Endothelial cell of umbilical vein (primary cell): ENCODE measurements at regions not wholly inside any gene's neighbourhood (a gene's known extent, or its start where the extent isn't known, plus 50 kb on each side); places are given as distances from the start of the nearest gene placed in this dataset.

Source experiments
- BruUV-seq: library from RNA; stranded (reverse); fragments of 400-500 nt; replicated peaks from 2 replicates; lab custom pipeline; 2021; lab: Mats Ljungman, UMichigan
- CTCF ChIA-PET: fragments of 300-600, 350-600 bp; sonication (Branson Sonifier 250); formaldehyde crosslinking; loops from one replicate; lab custom pipeline; 2021; ENCODE audit warnings: antibody characterized with exemption, inconsistent platforms; lab: Charles Lee
- POLR2A ChIA-PET: fragments of 300-600, 350-600 bp; sonication (Branson Sonifier 250); formaldehyde crosslinking; loops from one replicate; lab custom pipeline; 2021; ENCODE audit warnings: antibody characterized with exemption, inconsistent platforms; lab: Charles Lee
- DNase-seq: peaks from one replicate; pipeline ENCODE4 v3.0.0-alpha.2; 2011; ENCODE audit warnings: low read depth, low spot score
- FAIRE-seq: peaks from 2 replicates; lab custom pipeline; 2011; peaks lifted over from hg19 to GRCh38; lab: Jason Lieb, UNC
- H2AFZ ChIP-seq: 2 replicates; pipeline ENCODE4 v1.6.0; 2012; ENCODE audit warnings: low read depth, low read length, control low read depth, inconsistent platforms
- H3K27ac ChIP-seq: 2 replicates; pipeline ENCODE4 v1.5.1; 2011; ENCODE audit warnings: low read depth, mild to moderate bottlenecking, control low read depth, low read length, moderate library complexity; ENCODE audit not compliant: insufficient read depth
- H3K27me3 ChIP-seq, 2 experiments: 2 replicates each; pipeline versions ENCODE4 v1.6.0 to v1.6.1; 2011; ENCODE audit warnings: low read length in 2 of 2, mixed read lengths in 1 of 2; ENCODE audit not compliant: control insufficient read depth in 2 of 2, insufficient read depth in 2 of 2
- H3K36me3 ChIP-seq, 2 experiments: 2 replicates in 1 of 2; 3 replicates in 1 of 2; pipeline ENCODE4 v1.5.1; 2011; ENCODE audit warnings: low read length in 2 of 2, mild to moderate bottlenecking in 1 of 2, moderate library complexity in 1 of 2; ENCODE audit not compliant: control insufficient read depth in 2 of 2, insufficient read depth in 2 of 2; ENCODE audit errors: extremely low read depth in 1 of 2
- H3K4me1 ChIP-seq: 3 replicates; pipeline ENCODE4 v1.5.1; 2011; ENCODE audit warnings: mild to moderate bottlenecking, low read length; ENCODE audit not compliant: control insufficient read depth, insufficient read depth; ENCODE audit errors: extremely low read depth
- H3K4me2 ChIP-seq: 2 replicates; pipeline ENCODE4 v1.6.1; 2011; ENCODE audit warnings: low read length, control low read depth, mixed read lengths; ENCODE audit not compliant: insufficient read depth
- H3K4me3 ChIP-seq, 3 experiments: fragments of 200-600 bp in 1 of 3; sonication (generic), shearing (Covaris generic) in 1 of 3; replicated peaks in 1 of 3; 2 replicates each; pipeline ENCODE4 v1.5.1; 2011 to 2016; ENCODE audit warnings: control low read depth in 3 of 3, low read length in 3 of 3, mild to moderate bottlenecking in 2 of 3, inconsistent platforms in 1 of 3, low read depth in 1 of 3, moderate library complexity in 1 of 3; ENCODE audit not compliant: insufficient read depth in 1 of 3
- H3K79me2 ChIP-seq: 2 replicates; pipeline ENCODE4 v1.6.0; 2012; ENCODE audit warnings: low read length, inconsistent platforms; ENCODE audit not compliant: control insufficient read depth, insufficient read depth
- H3K9ac ChIP-seq: replicated peaks from 2 replicates; pipeline ENCODE3; 2011; ENCODE audit warnings: low read length, control low read depth; ENCODE audit not compliant: insufficient read depth; ENCODE audit errors: extremely low read depth
- H3K9me1 ChIP-seq: replicated peaks from 3 replicates; pipeline ENCODE4 v1.6.0; 2011; ENCODE audit warnings: mild to moderate bottlenecking, low read length; ENCODE audit not compliant: control insufficient read depth, insufficient read depth; ENCODE audit errors: extremely low read depth
- H3K9me3 ChIP-seq: replicated peaks from 2 replicates; pipeline ENCODE4 v1.5.1; 2012; ENCODE audit warnings: low read length, inconsistent platforms; ENCODE audit not compliant: control insufficient read depth, insufficient read depth
- H4K20me1 ChIP-seq: replicated peaks from 2 replicates; pipeline ENCODE3; 2011; ENCODE audit warnings: mild to moderate bottlenecking, low read length; ENCODE audit not compliant: control insufficient read depth, insufficient read depth; ENCODE audit errors: extremely low read depth
- EZH2 ChIP-seq: IDR thresholded peaks from 2 replicates; pipeline ENCODE4 v1.6.1; 2012; ENCODE audit warnings: borderline replicate concordance, low read depth, mild to moderate bottlenecking, moderate library complexity, low read length, inconsistent platforms; ENCODE audit not compliant: severe bottlenecking
- FOS ChIP-seq: IDR thresholded peaks from 2 replicates; pipeline ENCODE4 v1.6.1; 2011; ENCODE audit warnings: mild to moderate bottlenecking, low read length, moderate library complexity, borderline replicate concordance; ENCODE audit not compliant: insufficient read depth
- GATA2 ChIP-seq: IDR thresholded peaks from 2 replicates; pipeline ENCODE4 v1.7.0; 2011; ENCODE audit warnings: low read depth, mild to moderate bottlenecking, moderate library complexity, mixed read lengths, low read length; ENCODE audit not compliant: insufficient read length, insufficient read depth
- JUN ChIP-seq: IDR thresholded peaks from 2 replicates; pipeline ENCODE4 v1.6.1; 2011; ENCODE audit warnings: borderline replicate concordance, low read depth; ENCODE audit not compliant: insufficient read length, insufficient read depth
- MYC ChIP-seq: IDR thresholded peaks from one replicate; pipeline ENCODE4 v1.6.1; 2011; ENCODE audit warnings: mild to moderate bottlenecking, low read depth, low read length
- POLR2A ChIP-seq: IDR thresholded peaks from 2 replicates; pipeline ENCODE4 v1.6.1; 2012; ENCODE audit warnings: low read depth, mild to moderate bottlenecking, control low read depth, low read length
- POLR2AphosphoS5 ChIP-seq: IDR thresholded peaks from 2 replicates; pipeline ENCODE4 v1.6.1; 2012; ENCODE audit warnings: low read depth, mild to moderate bottlenecking, control low read depth, low read length, moderate library complexity; ENCODE audit not compliant: insufficient read depth
- dilution Hi-C: fragments of 300-500 bp; cut with MboI; formaldehyde crosslinking; loops from one replicate; pipeline ENCODE4 v1.15.0; 2019; ENCODE audit warnings: low sequenced_read_pairs; ENCODE audit not compliant: extremely low pct_ligation_motif_present
- intact Hi-C: fragments of 100-400 bp; cut with micrococcal nuclease; formaldehyde crosslinking; loops from one replicate; pipeline ENCODE4 v1.10.0; 2022
- TF ChIP-seq, protein P1 (sequence below): IDR thresholded peaks from 2 replicates; pipeline ENCODE4 v1.6.1; 2011; ENCODE audit not compliant: insufficient read depth, insufficient read length
- TF ChIP-seq, protein P2 (sequence below), 2 donors: IDR thresholded peaks; 1 replicate in 1 of 2; 2 replicates in 1 of 2; pipeline ENCODE4 v1.5.1; 2011; ENCODE audit warnings: low read length in 2 of 2, mild to moderate bottlenecking in 2 of 2, moderate library complexity in 2 of 2, control low read depth in 1 of 2, inconsistent platforms in 1 of 2, low read depth in 1 of 2; ENCODE audit not compliant: insufficient read depth in 1 of 2; ENCODE audit errors: extremely low read depth in 1 of 2

DNA sequence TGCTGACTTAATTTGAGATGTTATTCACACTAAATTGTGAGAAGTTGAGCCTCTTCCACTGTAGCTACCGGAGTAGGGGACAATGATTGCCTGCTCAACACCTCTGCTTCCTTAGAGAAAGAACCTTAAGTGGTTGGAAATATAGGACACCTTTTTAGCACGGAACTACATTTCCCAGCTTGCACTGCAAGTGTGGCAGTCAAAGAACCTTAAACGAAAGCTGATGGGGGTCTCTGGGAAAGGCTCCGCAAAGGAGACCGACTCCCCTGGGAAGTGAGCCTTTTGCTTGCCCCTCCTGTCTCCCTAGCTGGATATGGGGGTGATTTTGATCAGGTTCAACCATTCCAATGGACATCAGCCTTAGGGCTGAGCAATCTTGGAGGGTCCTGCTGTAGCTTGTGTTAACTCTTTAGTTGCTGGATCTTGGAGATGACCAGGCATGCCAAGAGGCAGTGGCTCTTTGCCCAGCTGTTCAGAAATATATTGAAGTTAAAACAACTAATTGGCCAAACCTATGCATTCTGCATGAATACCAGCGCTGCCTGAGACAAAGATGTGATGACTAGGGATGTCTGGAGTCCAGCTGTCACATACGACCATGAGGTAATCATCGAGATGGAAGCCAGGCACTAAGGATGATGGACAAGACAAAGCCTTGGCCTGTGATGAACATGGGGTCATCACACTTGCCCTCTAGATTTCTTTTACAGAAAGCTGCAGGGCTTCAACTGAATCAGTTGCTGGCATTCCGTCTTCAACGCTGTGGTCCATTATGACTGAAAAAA is 286.5 kb downstream of the FOXO1 start:
- intact Hi-C loops (no loop called here), dilution Hi-C loops (no loop called here)
- DNase-seq (no peak), FAIRE-seq (no peak)
- Histone ChIP-seq H3K9me1 (no peaks in the 10 kb centered on the region), H3K9ac (no peak overlapping the region), H3K27me3 (no peaks in the 10 kb centered on the region), H2AFZ (no peak overlapping the region), H3K9me3 (no peaks in the 10 kb centered on the region), H3K79me2 (no peaks in the 10 kb centered on the region), H3K27ac (no peak overlapping the region), H4K20me1 (no peaks in the 10 kb centered on the region), H3K4me3 (no peak overlapping the region), H3K4me1 (no peaks in the 10 kb centered on the region), H3K4me2 (no peak overlapping the region), H3K36me3 (no peaks in the 10 kb centered on the region)
- no TSS peak for BruUV-seq
- POLR2A ChIA-PET = no interaction called here
- no peak for TF ChIP-seq POLR2A
- no peak for TF ChIP-seq JUN
- TF ChIP-seq GATA2 = no peak
- TF ChIP-seq POLR2AphosphoS5 = no peak
- TF ChIP-seq MYC = no peak
- TF ChIP-seq, protein P1, sequence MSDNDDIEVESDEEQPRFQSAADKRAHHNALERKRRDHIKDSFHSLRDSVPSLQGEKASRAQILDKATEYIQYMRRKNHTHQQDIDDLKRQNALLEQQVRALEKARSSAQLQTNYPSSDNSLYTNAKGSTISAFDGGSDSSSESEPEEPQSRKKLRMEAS = no peak
- TF ChIP-seq FOS = no peak
- no peak for TF ChIP-seq EZH2
- TF ChIP-seq, protein P2, sequence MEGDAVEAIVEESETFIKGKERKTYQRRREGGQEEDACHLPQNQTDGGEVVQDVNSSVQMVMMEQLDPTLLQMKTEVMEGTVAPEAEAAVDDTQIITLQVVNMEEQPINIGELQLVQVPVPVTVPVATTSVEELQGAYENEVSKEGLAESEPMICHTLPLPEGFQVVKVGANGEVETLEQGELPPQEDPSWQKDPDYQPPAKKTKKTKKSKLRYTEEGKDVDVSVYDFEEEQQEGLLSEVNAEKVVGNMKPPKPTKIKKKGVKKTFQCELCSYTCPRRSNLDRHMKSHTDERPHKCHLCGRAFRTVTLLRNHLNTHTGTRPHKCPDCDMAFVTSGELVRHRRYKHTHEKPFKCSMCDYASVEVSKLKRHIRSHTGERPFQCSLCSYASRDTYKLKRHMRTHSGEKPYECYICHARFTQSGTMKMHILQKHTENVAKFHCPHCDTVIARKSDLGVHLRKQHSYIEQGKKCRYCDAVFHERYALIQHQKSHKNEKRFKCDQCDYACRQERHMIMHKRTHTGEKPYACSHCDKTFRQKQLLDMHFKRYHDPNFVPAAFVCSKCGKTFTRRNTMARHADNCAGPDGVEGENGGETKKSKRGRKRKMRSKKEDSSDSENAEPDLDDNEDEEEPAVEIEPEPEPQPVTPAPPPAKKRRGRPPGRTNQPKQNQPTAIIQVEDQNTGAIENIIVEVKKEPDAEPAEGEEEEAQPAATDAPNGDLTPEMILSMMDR (IDR thresholded peaks at IDR 0.05; ENCODE audit: extremely low read depth in 1 of 2, insufficient read depth in 1 of 2, low read depth in 1 of 2, low read length in 2 of 2) = no peak
- CTCF ChIA-PET = interaction anchor here (1.2 kb wide), 1 partner anchor 14 kb away, joined by 3 read pairs; no protein-coding TSS in a partner anchor
